ENCODE measurements at regions not wholly inside any gene's neighbourhood (a gene's known extent, or its start where the extent isn't known, plus 50 kb on each side); places are given as distances from the start of the nearest gene placed in this dataset.

GRCh38 chr5:6176102-6176693, 202.1 kb downstream of the MED10 start:
- intact Hi-C loops (cut with DNase I): no loop called here
- TF ChIP-seq CTCF (IDR thresholded peaks at IDR 0.05): no peak
- no peak for TF ChIP-seq POLR2A (IDR thresholded peaks at IDR 0.05)
- 60 to 72% (median 64%) methylated on average over 5 of the region's 5 CpGs for WGBS, 4 donors
- H3K27me3 ChIP-seq: no peaks in the 10 kb centered on the region
- no peaks in the 10 kb centered on the region for H3K9me3 ChIP-seq
- no peak overlapping the region for H3K27ac ChIP-seq
- ATAC-seq (no peak), DNase-seq (no peak)
- no peaks in the 10 kb centered on the region for H3K36me3 ChIP-seq
- no peak overlapping the region for H3K4me3 ChIP-seq
- H3K4me1 ChIP-seq: no peaks in the 10 kb centered on the region

- no peaks in the 10 kb centered on the region for H3K9me3 ChIP-seq
- WGBS, 4 donors: 69 to 76% (median 73%) methylated on average over 6 of the region's 6 CpGs
- DNase-seq (no peak), ATAC-seq (no peak)
- TF ChIP-seq POLR2A (IDR thresholded peaks at IDR 0.05): no peak
- no peaks in the 10 kb centered on the region for H3K4me1 ChIP-seq
- H3K27ac ChIP-seq: no peak overlapping the region
- H3K4me3 ChIP-seq: no peak overlapping the region
- H3K27me3 ChIP-seq: no peaks in the 10 kb centered on the region
- no peaks in the 10 kb centered on the region for H3K36me3 ChIP-seq
- intact Hi-C loops (cut with DNase I): no loop called here
Measured at GRCh38 chr5:6175172-6175854, 203.0 kb downstream of the MED10 start.

DNA sequence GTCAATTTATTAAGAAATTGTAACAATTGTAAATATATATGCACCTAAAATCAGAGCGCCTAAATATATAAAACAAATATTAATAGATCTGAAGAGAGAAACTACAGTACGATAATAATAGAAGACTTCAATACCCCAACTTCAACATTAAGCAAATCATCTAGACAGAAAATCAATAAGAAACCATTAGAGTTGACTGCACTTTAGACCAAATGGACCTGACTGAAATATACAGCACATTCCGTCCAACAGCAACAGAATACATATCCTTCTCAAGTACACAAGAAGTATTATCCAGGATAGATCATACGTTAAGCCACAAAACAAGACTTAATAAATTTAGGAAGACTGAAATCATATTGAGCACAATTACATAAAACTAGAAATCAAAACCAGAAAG, 208.7 kb downstream of the MED10 start:
- Histone ChIP-seq H3K4me1 (no peaks in the 10 kb centered on the region), H3K36me3 (no peaks in the 10 kb centered on the region), H3K4me3 (no peak overlapping the region), H3K27me3 (peaks cover 0 to 6% (median 0%) of the 10 kb centered on the region in 9 donors), H3K9me3 (no peaks in the 10 kb centered on the region), H3K27ac (no peak overlapping the region)
- intact Hi-C loops (cut with DNase I): no loop called here
- no peak for DNase-seq
- TF ChIP-seq CTCF (IDR thresholded peaks at IDR 0.05) (no peak), POLR2A (IDR thresholded peaks at IDR 0.05) (no peak)
- ATAC-seq: no peak
- 75 to 89% (median 80%) methylated on average over 4 of the region's 4 CpGs for WGBS, 4 donors

DNA sequence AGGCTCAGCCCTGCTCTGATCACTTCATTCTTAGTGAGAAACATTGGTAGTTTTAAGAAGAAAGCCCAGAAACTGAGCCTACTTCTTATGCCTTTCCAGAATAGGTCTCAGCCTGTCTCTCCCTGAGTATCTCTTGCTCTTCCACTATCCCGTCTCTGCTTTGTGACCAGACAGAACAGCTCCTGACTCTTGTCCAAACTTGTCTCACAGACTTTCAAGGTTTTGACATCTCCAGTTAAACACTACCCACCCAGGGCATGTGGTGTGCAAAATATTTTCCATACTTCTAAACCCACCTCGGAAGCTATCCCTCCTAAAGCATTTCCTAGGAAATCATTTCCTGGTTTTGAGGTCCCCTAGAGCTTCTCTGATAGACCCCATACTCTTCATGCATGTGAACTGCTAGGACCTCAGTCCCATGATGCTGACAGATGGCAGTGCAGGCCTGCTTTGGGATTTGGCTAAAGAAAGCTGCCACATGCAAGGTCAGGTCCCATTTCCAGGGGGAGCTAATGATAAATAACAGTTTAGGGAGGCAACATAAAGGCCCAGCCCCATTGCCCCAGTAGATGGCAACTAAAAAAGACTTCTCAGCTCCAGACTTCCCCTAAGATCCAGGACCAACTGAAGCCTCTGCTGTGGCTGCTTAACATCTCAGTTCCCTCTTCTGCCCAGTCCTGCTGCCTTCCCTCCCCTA, 211.5 kb downstream of the MED10 start:
- peaks cover 0 to 14% (median 0%) of the 10 kb centered on the region in 9 donors for H3K27me3 ChIP-seq
- DNase-seq (no peak), ATAC-seq (no peak)
- no peaks in the 10 kb centered on the region for H3K4me1 ChIP-seq
- no peak for TF ChIP-seq POLR2A (IDR thresholded peaks at IDR 0.05)
- no peak for TF ChIP-seq CTCF (IDR thresholded peaks at IDR 0.05)
- no peaks in the 10 kb centered on the region for H3K36me3 ChIP-seq
- no peak overlapping the region for H3K4me3 ChIP-seq
- no peaks in the 10 kb centered on the region for H3K9me3 ChIP-seq
- intact Hi-C loops (cut with DNase I): no loop called here
- no peak overlapping the region for H3K27ac ChIP-seq
- 76 to 84% (median 78%) methylated on average over 2 of the region's 2 CpGs for WGBS, 4 donors

Data from heart left ventricle (tissue), 16 donors.